GM18505 (cell line): ENCODE measurements at regions not wholly inside any gene's neighbourhood (a gene's known extent, or its start where the extent isn't known, plus 50 kb on each side); places are given as distances from the start of the nearest gene placed in this dataset.
"Not testable (repeated sequence)": the region's sequence is repeated elsewhere in the genome, so short reads cannot be mapped to it uniquely, and the experiment has no call there.

Experiments used
- ATAC-seq: cut with Tn5 transposase; IDR thresholded peaks from one replicate; pipeline ENCODE4 v1.9.1; 2021; ENCODE audit not compliant: unreplicated experiment
- POLR2A ChIP-seq: IDR thresholded peaks from 4 replicates; pipeline ENCODE4 v1.6.1; 2011; ENCODE audit warnings: borderline replicate concordance; ENCODE audit not compliant: insufficient read depth, insufficient read length; ENCODE audit errors: extremely low read depth

DNA sequence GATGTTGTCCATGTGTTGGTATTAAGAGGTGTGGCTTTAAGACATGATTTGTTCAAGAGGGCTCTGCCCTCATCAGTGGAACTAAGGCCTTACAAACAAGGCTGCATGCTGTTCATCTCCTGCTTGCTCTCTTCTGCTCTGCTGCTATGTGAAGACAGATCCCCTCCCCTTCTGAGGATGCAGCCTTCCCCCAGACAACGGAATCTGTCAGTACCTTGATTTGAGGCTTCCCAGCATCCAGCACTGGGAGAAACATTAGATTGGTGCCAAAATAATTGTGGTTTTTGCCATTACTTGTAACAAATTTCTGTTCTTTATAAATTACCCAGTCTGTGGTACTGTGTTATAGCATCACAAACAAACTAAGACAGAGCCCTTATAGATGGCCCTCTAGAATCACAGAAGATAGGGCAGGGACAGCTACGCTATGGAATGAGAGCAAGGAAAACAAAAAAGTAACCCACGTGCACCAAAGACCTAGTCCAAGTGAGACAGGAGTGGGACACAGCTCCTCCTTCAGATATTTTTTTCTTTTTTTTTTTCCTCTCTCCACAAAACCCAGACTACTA is 151.5 kb upstream of the RXFP2 start:
- no peak for TF ChIP-seq POLR2A
- ATAC-seq = no peak

DNA sequence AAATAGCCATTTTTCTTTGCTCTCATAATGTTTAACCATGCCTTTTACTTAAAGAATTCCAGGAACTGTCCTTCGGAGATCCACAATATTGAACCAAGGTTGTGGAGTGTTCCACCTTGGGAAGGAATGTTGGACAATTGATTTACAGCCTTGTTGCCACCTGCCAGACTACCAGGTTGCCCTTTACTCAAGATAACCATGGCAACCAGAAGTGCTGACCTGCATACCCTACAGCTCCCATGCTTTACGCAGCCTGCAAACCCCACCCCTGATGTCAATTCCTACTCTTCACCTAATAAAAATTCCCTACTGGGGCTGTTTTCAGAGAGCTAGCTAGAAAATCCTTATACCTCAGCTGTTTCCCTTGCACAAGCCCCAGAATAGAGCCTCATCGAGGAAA is 151.0 kb upstream of the RXFP2 start:
- ATAC-seq = no peak
- TF ChIP-seq POLR2A = no peak

DNA sequence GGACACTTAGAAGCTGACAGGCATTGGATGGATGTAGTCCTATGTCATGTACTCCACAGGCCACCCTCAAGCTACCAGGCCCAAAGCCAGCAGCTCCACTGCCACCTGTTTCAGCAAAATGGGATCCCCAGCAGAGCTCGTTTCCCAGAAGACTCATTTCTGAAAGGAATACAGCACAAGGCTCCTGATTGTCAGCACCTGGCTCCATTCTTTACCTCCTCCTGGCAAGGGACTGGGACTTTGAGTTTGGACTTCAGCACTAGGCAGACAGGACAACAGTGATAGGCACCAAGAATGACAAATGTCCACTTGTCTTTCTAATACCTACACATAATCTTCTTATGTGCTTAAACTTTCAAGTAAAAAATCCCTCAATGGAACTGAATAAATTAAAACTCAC is 150.4 kb upstream of the RXFP2 start:
- no peak for TF ChIP-seq POLR2A
- no peak for ATAC-seq

DNA sequence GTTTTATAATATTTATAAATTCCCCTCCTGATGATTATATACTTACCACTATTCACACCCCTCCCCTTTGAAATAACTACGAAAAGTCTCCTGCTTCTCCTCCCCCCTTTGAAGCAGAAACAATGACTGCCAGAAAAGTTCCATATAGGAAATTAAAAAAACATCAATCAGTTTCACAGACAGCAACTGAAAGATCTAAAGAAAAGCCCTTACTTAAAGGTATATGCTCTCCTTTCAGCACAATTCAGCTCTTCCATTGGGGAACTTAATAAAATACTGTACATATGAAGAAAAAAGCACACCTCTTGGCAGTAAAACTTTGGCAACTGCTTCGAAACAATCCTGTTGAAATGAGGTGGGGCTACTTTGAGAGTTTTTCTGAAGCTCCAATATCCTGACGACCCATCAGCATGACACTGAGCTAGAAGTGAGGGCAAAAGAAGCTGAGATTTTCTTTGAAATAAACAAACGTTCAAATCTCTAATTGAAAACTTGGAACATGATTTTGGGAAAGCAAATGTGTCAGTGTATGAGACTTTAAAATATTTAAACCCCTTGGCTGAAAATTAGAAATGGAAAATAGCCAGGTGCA is 147.6 kb upstream of the RXFP2 start:
- ATAC-seq = no peak
- no peak for TF ChIP-seq POLR2A

DNA sequence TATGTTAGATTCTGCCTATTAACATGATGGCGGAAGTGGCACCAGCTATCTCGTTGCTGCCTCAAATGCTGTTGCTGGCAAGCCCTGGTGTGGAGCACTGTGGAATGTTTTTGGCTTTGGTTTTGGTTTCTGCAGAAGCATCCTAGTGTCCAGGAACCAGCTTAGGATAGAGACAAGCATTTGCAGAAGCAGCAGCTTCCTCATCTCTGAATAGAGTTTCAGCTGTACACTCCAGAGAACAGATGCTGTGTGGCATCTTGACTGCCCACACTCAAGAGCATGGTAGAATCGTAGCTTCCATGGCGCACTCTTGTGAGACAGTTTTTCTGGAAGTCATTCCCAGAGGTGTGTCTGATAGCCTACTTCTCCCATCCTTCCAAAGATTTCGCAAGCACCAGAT is 145.3 kb upstream of the RXFP2 start:
- no peak for TF ChIP-seq POLR2A
- ATAC-seq = no peak

DNA sequence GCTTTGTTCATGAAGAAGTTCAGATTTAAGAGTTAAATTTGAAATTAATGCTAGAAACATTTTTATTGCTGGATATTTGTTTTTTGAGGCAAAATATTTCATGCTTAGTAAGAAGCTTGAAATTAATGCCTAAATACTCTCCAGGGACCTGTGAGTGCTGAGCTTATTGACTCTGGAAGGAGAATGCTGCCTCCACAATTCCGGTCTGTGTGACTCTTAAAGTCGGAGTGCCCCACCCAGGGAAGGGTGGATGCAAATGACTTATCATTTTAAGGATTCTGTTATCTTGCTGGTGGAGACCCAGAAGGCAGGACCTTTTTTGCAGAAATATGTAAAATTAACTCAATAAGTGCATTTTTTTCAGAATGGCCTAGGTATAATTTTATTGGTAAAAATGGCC is 143.8 kb upstream of the RXFP2 start:
- ATAC-seq = no peak
- TF ChIP-seq POLR2A = no peak

DNA sequence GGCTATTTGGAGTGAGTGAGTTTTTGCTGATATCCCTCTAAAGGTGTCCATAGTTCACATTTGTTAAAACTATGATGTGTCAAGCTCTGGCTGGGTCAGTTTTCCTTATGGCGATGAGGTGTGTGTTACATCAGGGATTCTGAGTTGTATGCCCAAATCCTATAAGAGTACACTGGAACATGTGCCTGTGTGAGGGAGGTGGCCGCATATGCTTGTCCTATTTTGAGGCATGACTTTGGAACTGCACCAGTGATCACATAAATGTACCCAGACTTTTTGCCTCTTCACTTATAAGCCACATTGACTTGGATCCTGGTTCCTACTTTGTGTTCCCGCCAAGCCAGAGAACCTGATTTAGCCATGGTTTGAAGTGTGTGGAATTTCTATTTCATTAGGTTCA is 140.3 kb upstream of the RXFP2 start:
- TF ChIP-seq POLR2A = no peak
- no peak for ATAC-seq

DNA sequence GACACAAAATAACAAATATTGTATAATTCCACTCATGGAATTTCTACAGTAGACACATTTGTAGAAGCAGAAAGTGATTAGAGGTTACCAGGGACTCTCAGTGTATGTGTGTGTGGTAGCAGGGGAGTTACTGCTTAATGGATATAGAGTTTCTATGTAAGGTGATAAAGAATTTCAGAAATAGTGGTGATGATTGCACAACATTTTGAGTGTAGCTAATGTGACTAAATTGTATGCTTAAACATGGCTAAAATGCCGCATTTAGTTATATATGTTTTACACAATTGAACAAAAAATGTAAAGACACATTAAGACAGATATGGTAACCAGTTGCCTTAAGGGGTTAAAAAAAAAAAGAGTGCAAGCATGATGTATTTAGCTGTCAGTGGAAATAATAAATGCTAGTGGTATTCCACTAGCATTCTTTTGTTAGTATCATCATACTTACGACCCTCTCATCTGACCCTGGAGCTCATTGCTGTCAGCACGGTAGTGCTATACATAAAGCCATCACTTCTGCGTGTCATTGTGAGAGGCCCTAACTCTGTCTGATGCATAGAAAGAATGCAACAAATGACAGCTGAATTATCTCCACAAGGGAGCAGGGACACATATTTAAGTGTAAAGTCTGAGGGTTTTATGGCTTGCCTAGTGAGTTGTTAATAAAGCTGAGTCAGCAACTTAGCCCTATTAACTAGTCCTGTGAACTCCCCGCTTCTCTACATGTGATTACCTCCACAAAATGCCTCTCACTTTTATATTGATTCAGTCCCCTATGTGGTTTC is 134.1 kb upstream of the RXFP2 start:
- TF ChIP-seq POLR2A = no peak
- ATAC-seq = no peak

DNA sequence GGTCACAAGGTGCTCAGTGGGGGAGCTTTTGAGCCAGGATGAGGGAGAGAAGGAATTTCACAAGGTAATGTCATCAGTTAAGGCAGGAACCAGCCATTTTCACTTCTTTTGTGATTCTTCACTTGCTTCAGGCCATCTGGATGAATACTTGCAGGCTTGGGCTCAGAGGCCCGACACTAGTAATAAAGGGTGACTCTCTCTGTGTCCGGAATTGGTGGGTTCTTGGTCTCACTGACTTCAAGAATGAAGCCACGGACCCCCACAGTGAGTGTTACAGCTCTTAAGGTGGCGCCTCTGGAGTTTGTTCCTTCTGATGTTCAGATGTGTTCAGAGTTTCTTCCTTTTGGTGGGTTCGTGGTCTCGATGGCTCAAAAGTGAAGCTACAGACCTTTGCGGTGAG is 131.8 kb upstream of the RXFP2 start:
- not testable (repeated sequence) for ATAC-seq

DNA sequence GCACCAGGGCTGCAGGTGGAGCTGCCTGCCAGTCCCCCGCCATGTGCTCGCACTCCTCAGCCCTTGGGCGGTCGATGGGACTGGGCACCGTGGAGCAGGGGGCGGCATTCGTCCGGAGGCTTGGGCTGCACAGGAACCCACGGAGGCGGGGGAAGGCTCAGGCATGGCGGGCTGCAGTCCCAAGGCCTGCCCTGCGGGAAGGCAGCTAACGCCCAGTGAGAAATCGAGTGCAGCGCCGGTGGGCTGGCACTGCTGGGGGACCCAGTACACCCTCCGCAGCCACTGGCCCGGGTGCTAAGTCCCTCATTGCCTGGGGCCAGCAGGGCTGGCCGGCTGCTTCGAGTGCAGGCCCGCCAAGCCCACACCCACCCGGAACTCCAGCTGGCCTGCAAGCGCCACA is 130.5 kb upstream of the RXFP2 start:
- ATAC-seq = not testable (repeated sequence)

DNA sequence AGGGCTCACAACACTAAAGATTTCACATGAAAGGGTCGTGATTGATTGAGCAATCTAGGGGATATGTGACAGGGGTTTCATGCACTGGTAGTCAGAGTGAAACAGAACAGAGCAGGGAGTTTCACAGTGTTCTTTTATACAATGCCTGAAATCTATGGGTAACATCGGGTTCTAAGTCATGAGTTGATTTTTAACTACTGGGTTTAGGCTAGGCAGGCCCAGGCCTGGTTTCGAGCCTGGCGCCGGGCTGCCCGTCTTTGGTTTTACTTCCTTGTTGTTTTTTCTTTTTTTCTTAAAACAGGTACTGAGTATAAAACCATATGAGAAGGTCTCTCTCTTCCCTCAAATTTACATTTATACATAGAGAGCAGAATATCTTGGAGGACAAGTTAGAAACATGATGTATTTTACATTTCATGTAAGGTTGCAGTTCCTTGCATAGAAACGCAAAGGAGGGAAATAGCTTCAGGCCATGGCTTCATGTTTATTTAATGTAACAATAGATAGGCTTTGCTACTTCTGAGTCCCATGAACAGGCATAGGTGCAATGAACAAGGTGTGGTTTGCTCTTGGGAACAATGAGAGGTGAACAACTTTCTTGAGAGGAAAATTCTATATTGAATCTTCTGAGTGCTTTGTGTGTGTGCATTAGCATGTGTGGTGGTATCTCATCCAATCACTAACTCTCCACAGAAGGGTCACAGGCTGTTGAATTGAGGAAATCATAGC is 128.9 kb upstream of the RXFP2 start:
- ATAC-seq = no peak
- no peak for TF ChIP-seq POLR2A

DNA sequence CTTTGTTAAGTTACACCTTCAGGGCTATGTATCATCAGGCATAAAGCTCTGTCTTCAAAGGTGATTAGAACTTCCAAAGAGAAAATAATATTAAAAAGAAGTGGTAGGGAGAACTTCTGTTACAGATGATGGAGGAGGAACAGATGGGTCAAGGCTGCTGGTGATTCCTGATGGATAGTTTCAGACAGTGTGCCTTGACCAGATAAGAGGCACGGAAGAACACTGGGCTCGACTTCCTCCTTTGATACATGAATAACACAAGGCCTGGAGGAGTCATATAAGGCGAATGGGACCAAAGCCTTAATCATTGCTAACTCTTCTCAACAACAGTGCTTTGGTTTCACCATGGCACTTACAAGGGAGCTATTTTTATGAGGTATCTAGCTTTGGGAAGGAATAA is 128.1 kb upstream of the RXFP2 start:
- no peak for TF ChIP-seq POLR2A
- no peak for ATAC-seq

DNA sequence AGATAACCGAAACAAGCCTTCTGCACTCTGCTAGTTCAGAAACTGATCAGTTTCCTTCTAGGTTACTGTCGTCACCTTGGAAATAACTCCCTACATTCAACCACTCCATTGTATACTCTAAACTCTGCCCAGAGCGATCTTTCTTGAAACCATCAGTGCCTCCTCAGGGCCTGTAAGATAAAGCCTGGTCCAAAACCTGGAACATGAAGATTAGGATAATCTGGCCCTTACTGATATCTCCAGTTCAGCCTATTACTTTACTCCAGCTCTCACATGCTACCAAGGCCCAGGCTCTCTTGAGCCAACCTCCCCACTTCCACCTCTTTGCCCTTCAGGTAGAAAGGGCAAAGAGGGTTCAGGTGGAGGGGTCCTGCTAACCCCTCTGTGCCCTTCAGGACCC is 125.3 kb upstream of the RXFP2 start:
- TF ChIP-seq POLR2A = no peak
- ATAC-seq = no peak

DNA sequence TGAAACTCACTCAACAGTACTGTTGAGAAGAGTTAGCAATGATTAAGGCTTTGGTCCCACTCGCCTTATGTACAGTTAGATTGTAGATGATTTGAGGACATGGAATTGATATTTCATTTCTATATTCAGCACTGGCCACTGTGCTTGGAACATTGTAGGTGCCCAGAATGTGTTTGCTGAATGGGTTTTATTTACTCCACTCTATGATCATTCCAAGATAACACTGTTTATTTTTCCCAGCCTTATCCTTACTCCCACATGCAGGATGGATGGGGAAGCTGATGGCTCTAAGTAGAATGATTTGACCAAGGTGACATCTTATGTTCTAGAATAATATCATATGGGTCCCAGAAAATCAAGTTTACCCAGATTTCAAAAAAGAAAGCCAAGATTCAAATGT is 124.6 kb upstream of the RXFP2 start:
- ATAC-seq = no peak
- TF ChIP-seq POLR2A = no peak
